Kidney tubule cell (primary cell): ENCODE measurements at regions not wholly inside any gene's neighbourhood (a gene's known extent, or its start where the extent isn't known, plus 50 kb on each side); places are given as distances from the start of the nearest gene placed in this dataset.
"Not testable (repeated sequence)": the region's sequence is repeated elsewhere in the genome, so short reads cannot be mapped to it uniquely, and the experiment has no call there.

Experiments used
- DNase-seq: peaks from one replicate; pipeline ENCODE4 v3.0.0-alpha.2; 2018; ENCODE audit warnings: low spot score

GRCh38 chr14:55979096-55979495 is 139.1 kb upstream of the PELI2 start:
- DNase-seq: no peak

GRCh38 chr14:55979781-55980180 is 138.4 kb upstream of the PELI2 start:
- DNase-seq: no peak

GRCh38 chr14:55980970-55981369 is 137.2 kb upstream of the PELI2 start:
- peak; percentile 26 for DNase-seq

- DNase-seq: no peak
Observed at GRCh38 chr14:55986069-55986468, 132.1 kb upstream of the PELI2 start.

- DNase-seq: no peak
Observed at GRCh38 chr14:56000846-56001245, 117.4 kb upstream of the PELI2 start.

- DNase-seq: peak; percentile 48
Observed at GRCh38 chr14:56002342-56002741, 115.9 kb upstream of the PELI2 start.

GRCh38 chr14:56002876-56003625 is 115.2 kb upstream of the PELI2 start:
- DNase-seq: no peak

GRCh38 chr14:56004323-56004722 is 113.9 kb upstream of the PELI2 start:
- no peak for DNase-seq

GRCh38 chr14:56004786-56005185 is 113.4 kb upstream of the PELI2 start:
- DNase-seq: peak; percentile 89

GRCh38 chr14:56005191-56006053 is 112.8 kb upstream of the PELI2 start:
- DNase-seq: peak; percentile 83

GRCh38 chr14:56007491-56007890 is 110.7 kb upstream of the PELI2 start:
- not testable (repeated sequence) for DNase-seq

GRCh38 chr14:56008150-56008549 is 110.1 kb upstream of the PELI2 start:
- DNase-seq: no peak

GRCh38 chr14:56008661-56009060 is 109.5 kb upstream of the PELI2 start:
- DNase-seq: not testable (repeated sequence)

- DNase-seq: no peak
Observed at GRCh38 chr14:56023661-56024081, 94.5 kb upstream of the PELI2 start.

GRCh38 chr14:56025191-56025590 is 93.0 kb upstream of the PELI2 start:
- no peak for DNase-seq

- peak; percentile 52 for DNase-seq
Observed at GRCh38 chr14:56026506-56026905, 91.7 kb upstream of the PELI2 start.

- DNase-seq: no peak
Observed at GRCh38 chr14:56027421-56027820, 90.8 kb upstream of the PELI2 start.

GRCh38 chr14:56027916-56028712 is 90.1 kb upstream of the PELI2 start:
- peak; percentile 42 for DNase-seq

- DNase-seq: no peak
Observed at GRCh38 chr14:56036353-56036752, 81.9 kb upstream of the PELI2 start.

- DNase-seq: no peak
Observed at GRCh38 chr14:56040121-56040520, 78.1 kb upstream of the PELI2 start.

- peak; percentile 84 for DNase-seq
Observed at GRCh38 chr14:56044196-56044595, 74.0 kb upstream of the PELI2 start.

- DNase-seq: no peak
Observed at GRCh38 chr14:56046546-56046945, 71.7 kb upstream of the PELI2 start.
